ENCODE measurements at regions not wholly inside any gene's neighbourhood (a gene's known extent, or its start where the extent isn't known, plus 50 kb on each side); places are given as distances from the start of the nearest gene placed in this dataset.

DNA sequence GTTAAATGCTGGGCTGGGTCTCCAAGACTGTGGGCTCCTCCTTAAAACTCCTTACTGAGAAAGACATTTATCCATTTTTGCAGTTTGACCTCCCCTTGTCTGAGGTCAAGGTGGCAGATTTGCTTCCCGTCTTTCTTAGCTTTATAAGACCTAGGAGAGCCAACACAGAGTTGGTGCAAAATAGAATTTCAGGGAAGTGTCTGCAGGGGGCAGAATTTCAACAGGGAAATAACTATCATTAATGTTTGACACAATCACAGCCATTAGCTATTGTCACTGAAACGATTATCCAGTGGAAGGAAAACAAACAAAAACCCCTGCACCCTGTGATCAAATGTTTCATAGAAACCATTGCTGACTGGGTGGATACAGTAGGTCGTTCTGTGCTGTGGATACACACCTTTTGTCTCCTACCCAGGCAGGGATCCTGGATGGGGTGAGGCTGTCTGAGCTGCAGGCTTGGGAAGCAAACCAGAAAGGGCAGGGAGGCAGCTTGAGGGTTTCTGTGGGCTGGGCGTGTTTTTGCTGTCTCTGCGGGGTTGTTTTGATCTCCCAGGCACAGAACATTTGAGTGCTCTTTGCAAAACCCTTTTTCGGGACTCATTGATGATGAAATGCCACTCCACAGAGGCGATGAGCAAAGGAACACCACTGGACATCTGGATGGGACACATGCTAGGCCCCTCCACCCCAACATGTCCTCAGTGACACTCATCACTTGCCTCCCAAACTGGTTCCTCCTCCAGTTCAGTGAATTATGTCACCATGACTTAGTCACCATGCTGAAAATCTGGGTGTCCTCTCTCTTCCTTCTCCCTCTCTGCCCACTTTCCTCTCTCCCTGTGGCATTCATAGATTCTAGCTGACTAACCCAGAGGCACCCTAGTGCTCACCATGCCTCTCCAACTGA lies 94.2 kb upstream of the SERBP1 start:
- TF ChIP-seq, protein P1, sequence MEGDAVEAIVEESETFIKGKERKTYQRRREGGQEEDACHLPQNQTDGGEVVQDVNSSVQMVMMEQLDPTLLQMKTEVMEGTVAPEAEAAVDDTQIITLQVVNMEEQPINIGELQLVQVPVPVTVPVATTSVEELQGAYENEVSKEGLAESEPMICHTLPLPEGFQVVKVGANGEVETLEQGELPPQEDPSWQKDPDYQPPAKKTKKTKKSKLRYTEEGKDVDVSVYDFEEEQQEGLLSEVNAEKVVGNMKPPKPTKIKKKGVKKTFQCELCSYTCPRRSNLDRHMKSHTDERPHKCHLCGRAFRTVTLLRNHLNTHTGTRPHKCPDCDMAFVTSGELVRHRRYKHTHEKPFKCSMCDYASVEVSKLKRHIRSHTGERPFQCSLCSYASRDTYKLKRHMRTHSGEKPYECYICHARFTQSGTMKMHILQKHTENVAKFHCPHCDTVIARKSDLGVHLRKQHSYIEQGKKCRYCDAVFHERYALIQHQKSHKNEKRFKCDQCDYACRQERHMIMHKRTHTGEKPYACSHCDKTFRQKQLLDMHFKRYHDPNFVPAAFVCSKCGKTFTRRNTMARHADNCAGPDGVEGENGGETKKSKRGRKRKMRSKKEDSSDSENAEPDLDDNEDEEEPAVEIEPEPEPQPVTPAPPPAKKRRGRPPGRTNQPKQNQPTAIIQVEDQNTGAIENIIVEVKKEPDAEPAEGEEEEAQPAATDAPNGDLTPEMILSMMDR (optimal IDR thresholded peaks at IDR 0.05 in 1 of 3, IDR thresholded peaks at IDR 0.05 in 1 of 3, conservative IDR thresholded peaks at IDR 0.05 in 1 of 3; ENCODE audit: extremely low read depth in 1 of 3, insufficient read depth in 2 of 3, low read length in 3 of 3), result peak in 2 of 3 experiments; percentile 31 to 46
- TF ChIP-seq EZH2 (IDR thresholded peaks at IDR 0.05; ENCODE audit: low read length), result no peak
- Histone ChIP-seq H3K27ac (ENCODE audit: control insufficient read depth, insufficient read depth, low read length) (no peak overlapping the region), H3K9ac (ENCODE audit: control insufficient read depth, extremely low read depth, insufficient read depth, low read length) (no peak overlapping the region), H3K79me2 (ENCODE audit: control insufficient read depth, insufficient read depth, low read length) (no peaks in the 10 kb centered on the region), H4K20me1 (ENCODE audit: control insufficient read depth, extremely low read depth, insufficient read depth, low read length) (no peaks in the 10 kb centered on the region), H3K4me1 (ENCODE audit: control insufficient read depth, extremely low read depth, insufficient read depth, low read length) (peaks cover 8% of the 10 kb centered on the region), H2AFZ (ENCODE audit: control insufficient read depth, low read length) (peak overlapping the region; percentile 75), H3K36me3 (ENCODE audit: control insufficient read depth in 2 of 2, extremely low read depth in 1 of 2, insufficient read depth in 2 of 2, low read length in 2 of 2) (no peaks in the 10 kb centered on the region), H3K4me3 (ENCODE audit: control insufficient read depth in 2 of 3, extremely low read depth in 1 of 3, insufficient read depth in 2 of 3, low read depth in 1 of 3, low read length in 3 of 3) (no peak overlapping the region), H3K4me2 (ENCODE audit: control insufficient read depth, extremely low read depth, insufficient read depth, low read depth, low read length) (no peak overlapping the region), H3K27me3 (ENCODE audit: control insufficient read depth, extremely low read depth, insufficient read depth, low read length) (no peaks in the 10 kb centered on the region), H3K9me1 (ENCODE audit: control insufficient read depth, extremely low read depth, insufficient read depth, low read length) (no peaks in the 10 kb centered on the region), H3K9me3 (ENCODE audit: control insufficient read depth, low read depth, low read length) (no peaks in the 10 kb centered on the region)
- FAIRE-seq, result peak; percentile 76
- DNase-seq (ENCODE audit: low read depth, low spot score), result no peak
- dilution Hi-C loops (cut with MboI; ENCODE audit: extremely low pct_ligation_motif_present, low sequenced_read_pairs), result loop anchor here (25.0 kb wide), 1 partner anchor 163 kb away; the partner anchor contains the start of gene GADD45A

DNA sequence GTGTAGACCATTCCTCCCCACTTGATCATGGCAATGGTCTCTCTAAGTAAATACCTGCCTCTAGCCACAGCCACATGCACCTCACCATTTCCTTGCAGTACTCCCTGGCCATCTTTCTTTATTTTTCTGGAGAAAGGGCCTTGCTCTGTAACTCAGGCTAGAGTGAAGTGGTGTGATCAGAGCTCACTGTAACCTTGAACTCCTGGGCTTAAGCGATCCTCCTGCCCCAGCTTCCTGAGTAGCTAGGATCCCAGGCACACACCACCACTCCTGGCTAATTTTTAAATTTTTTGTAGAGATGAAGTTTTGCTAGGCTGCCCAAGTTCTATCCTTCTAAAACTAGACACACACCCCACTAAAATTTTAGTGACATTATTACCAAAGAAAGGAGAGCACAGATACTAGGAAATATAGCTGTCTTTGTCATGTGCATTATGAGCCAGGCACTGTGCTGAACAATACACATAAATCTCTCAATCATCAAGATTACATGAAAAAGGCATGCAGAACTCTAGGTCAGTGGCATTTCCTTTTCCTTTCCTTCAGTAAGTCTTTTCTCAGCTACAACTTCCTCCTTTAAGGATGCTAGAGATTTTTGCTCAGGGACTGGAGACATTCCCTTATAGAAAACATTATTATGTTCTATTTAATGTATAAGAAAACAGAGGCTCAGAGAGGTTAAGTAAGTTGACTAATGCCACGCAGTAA lies 95.0 kb upstream of the SERBP1 start:
- H3K79me2 ChIP-seq (ENCODE audit: control insufficient read depth, insufficient read depth, low read length), result no peaks in the 10 kb centered on the region
- no peak overlapping the region for H3K4me3 ChIP-seq (ENCODE audit: control insufficient read depth in 2 of 3, extremely low read depth in 1 of 3, insufficient read depth in 2 of 3, low read depth in 1 of 3, low read length in 3 of 3)
- no peaks in the 10 kb centered on the region for H4K20me1 ChIP-seq (ENCODE audit: control insufficient read depth, extremely low read depth, insufficient read depth, low read length)
- FAIRE-seq (no peak), DNase-seq (ENCODE audit: low read depth, low spot score) (no peak)
- TF ChIP-seq, protein P1 (optimal IDR thresholded peaks at IDR 0.05 in 1 of 3, IDR thresholded peaks at IDR 0.05 in 1 of 3, conservative IDR thresholded peaks at IDR 0.05 in 1 of 3; ENCODE audit: extremely low read depth in 1 of 3, insufficient read depth in 2 of 3, low read length in 3 of 3), result no peak
- no peak for TF ChIP-seq EZH2 (IDR thresholded peaks at IDR 0.05; ENCODE audit: low read length)
- peak overlapping the region; percentile 75 for H2AFZ ChIP-seq (ENCODE audit: control insufficient read depth, low read length)
- H3K4me2 ChIP-seq (ENCODE audit: control insufficient read depth, extremely low read depth, insufficient read depth, low read depth, low read length), result no peak overlapping the region
- no peaks in the 10 kb centered on the region for H3K27me3 ChIP-seq (ENCODE audit: control insufficient read depth, extremely low read depth, insufficient read depth, low read length)
- no peaks in the 10 kb centered on the region for H3K9me3 ChIP-seq (ENCODE audit: control insufficient read depth, low read depth, low read length)
- dilution Hi-C loops (cut with MboI; ENCODE audit: extremely low pct_ligation_motif_present, low sequenced_read_pairs), result loop anchor here (25.0 kb wide), 1 partner anchor 162 kb away; the partner anchor contains the start of gene GADD45A
- no peak overlapping the region for H3K27ac ChIP-seq (ENCODE audit: control insufficient read depth, insufficient read depth, low read length)
- H3K36me3 ChIP-seq (ENCODE audit: control insufficient read depth in 2 of 2, extremely low read depth in 1 of 2, insufficient read depth in 2 of 2, low read length in 2 of 2), result no peaks in the 10 kb centered on the region
- no peak overlapping the region for H3K9ac ChIP-seq (ENCODE audit: control insufficient read depth, extremely low read depth, insufficient read depth, low read length)
- H3K9me1 ChIP-seq (ENCODE audit: control insufficient read depth, extremely low read depth, insufficient read depth, low read length), result no peaks in the 10 kb centered on the region
- peaks cover 10% of the 10 kb centered on the region for H3K4me1 ChIP-seq (ENCODE audit: control insufficient read depth, extremely low read depth, insufficient read depth, low read length)

Measured in keratinocyte (primary cell).